Kidney glomerular epithelial cell (primary cell): ENCODE measurements at regions not wholly inside any gene's neighbourhood (a gene's known extent, or its start where the extent isn't known, plus 50 kb on each side); places are given as distances from the start of the nearest gene placed in this dataset.
"Not testable (repeated sequence)": the region's sequence is repeated elsewhere in the genome, so short reads cannot be mapped to it uniquely, and the experiment has no call there.

Experiments used
- DNase-seq: peaks from one replicate; lab custom pipeline; 2025; lab: John Stamatoyannopoulos, UW

DNA sequence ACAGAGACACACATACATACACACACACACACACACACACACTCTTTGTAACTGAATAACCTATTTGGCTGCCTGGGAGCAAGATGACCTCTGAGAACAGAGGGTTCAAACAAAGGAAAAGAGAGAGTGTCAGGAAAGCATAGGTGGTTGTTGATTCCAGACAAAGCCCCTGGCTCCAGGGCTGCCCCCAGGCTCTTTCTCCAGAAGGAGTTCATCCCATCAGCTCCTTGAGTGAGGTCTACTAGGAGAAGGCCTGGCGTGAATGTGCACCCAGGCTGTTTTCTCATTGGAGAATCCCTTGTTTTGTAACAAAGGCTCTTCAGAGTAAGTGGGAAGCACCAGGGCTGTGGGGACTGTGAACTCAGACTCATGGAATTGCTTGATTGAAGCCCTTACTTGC lies 151.9 kb downstream of the EMP1 start:
- no peak for DNase-seq

- DNase-seq: peak; percentile 93
Measured at GRCh38 chr12:13347241-13348043, 150.9 kb downstream of the EMP1 start.

DNA sequence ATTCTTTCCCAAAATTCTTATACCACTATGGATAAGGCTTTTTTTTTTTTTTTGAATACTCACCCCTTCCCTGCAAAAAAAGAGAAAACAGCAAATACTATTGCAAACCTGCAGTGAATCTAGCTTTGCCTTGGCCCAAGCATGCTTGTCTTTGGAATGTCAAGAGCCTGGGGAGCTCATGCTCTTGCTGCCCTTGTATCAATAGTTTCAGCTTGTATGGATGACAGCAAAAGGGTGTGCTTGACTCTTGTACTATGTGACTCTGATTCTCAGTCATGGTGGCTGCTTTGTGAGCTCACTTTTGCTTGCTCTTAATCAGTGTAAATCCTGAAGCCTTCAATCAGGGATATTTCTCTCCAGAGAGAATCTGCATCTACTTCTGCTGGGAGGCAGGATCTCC lies 149.2 kb downstream of the EMP1 start:
- no peak for DNase-seq

DNA sequence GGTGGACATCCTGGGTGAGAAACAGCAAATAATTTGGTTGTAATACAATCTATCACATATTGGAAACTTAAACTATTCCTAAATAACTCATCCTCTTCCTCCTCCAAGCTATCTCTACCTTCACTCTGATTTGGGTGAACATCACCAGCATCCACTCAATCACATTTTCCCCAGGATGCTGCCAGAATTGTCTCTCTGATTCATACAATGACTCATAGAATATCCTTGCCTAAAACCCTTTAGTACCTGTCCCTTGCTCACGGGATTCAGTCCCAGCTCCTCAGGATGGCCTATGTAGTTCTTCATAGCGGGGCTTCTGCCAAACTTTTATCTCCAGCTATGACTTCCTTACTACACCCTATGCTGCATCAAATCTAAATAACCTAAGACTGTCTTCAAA lies 146.8 kb downstream of the EMP1 start:
- no peak for DNase-seq

GRCh38 chr12:13342971-13343370 lies 146.4 kb downstream of the EMP1 start:
- no peak for DNase-seq

- no peak for DNase-seq
Measured at GRCh38 chr12:13340149-13340548, 143.6 kb downstream of the EMP1 start.

GRCh38 chr12:13339538-13339937 lies 143.0 kb downstream of the EMP1 start:
- peak; percentile 50 for DNase-seq

GRCh38 chr12:13339091-13339490 lies 142.6 kb downstream of the EMP1 start:
- DNase-seq: no peak

DNA sequence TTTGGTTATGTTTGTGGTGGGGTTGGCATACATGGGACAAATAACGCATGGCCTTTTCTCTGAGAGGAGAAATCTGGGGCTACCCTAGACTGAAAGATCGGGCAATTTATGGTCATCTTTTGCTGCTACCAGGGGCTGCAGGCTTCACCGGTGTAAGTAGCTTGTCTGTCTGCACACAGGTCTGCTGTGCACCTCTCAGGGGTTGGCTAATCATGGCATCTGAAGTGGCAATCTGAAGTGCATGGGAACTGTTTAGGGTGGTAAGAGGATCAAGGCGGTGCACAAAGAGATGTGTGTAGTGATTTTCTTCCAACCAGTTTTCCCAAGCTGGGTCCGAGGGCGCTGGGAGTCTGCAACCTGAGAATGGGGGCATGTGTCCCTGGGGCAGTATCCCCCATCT lies 141.3 kb downstream of the EMP1 start:
- DNase-seq: no peak

DNA sequence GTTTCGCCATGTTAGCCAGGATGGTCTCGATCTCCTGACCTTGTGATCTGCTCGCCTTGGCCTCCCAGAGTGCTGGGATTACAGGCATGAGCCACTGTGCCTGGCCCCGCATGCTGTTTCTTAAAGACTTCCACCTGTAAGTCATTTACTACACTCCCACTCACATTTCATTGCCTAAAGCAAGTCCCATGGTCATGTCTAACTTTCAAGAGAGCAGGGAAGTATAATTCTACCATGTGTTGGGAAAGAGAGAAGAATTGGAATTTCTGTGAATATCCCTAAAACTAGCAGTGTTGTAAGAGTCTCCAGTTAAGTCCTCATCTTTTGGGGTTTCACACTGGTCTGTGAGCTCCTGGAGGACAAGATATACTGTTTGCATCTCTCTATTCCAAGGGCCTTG lies 139.7 kb downstream of the EMP1 start:
- DNase-seq: no peak

DNA sequence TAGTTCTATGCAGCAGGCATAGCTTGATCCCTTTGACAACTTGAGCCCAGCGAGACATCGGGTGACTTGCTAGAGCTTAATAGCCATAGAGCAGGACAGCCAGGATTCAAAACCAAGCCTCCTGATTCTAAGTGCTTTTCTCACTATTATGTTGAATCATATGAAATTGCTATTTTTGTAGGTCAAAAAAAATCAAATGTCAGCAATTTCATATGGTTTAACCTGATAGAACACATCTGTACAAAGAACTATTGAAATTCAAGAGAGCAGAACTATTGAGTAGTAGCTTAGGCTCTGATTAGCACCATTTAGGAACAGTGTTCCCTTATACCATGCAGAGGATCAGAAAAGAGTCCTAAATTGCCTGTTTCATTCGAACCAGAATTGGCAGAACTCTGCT lies 132.0 kb downstream of the EMP1 start:
- DNase-seq: no peak

- DNase-seq: no peak
Measured at GRCh38 chr12:13326076-13326475, 129.6 kb downstream of the EMP1 start.

DNA sequence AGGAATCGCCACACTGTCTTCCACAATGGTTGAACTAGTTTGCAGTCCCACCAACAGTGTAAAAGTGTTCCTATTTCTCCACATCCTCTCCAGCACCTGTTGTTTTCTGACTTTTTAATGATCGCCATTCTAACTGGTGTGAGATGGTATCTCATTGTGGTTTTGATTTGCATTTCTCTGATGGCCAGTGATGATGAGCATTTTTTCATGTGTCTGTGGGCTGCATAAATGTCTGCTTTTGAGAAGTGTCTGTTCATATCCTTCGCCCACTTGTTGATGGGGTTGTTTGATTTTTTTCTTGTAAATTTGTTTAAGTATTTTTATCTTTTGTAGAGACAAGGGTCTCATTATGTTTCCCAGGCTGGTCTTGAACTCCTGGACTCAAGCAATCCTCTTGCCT lies 128.5 kb downstream of the EMP1 start:
- not testable (repeated sequence) for DNase-seq

DNA sequence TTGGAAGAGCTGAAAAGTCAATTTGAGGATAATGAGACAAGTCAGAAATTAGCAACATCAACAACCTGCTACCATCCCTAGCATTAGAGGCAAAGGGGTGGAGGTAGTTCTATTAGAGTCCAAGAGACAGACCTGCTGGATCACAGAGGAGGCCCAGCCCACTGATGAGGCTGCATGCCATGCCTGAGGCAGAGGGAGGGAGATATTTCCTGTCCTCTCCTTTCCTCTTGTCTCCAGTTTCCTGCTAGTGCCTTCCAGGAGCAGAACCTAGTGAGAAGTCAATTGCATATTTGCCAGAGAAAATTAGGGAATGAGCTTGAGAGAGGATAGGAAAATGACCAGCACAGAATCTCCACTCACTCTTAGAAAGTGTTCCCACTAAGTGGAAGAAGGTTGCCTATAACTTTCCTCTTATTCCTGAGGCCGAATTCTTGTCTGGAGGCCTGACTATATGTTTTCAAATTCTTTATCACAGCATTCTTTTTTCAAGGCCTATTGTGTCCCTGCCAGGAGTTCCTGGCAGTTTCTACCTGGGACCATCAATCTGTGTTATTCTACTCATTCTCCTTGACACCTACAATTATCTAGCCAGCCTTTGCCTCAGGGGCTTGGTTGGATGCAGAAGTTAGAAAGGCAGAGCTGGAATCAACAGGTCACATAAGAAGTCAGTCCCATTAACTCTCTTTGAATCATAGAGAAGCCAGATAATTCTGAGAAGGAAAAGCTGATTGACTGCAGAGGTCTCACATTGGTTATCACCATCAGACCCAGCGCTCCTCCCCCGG lies 121.9 kb downstream of the EMP1 start:
- DNase-seq: no peak

GRCh38 chr12:13316587-13317246 lies 120.2 kb downstream of the EMP1 start:
- DNase-seq: no peak

DNA sequence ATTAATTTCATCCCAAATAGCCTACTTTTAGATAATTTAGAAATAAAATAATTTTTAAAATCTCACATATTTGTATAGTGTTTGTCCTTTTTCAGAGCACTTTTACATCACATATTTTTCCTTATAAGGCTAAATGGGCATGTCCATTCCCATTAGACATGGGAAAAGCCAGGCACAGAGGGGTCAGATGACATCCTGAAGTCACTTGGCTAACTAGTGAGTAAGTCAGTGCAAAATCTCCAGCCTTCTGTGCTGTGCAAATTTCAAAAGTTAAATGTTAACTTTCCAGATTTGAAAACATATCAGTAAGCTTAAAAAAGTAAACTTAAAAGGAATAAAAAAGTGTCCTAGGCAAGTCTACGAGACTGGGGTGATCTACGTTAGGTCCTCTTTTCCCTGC lies 117.4 kb downstream of the EMP1 start:
- no peak for DNase-seq

GRCh38 chr12:13311551-13311950 lies 115.0 kb downstream of the EMP1 start:
- DNase-seq: no peak

DNA sequence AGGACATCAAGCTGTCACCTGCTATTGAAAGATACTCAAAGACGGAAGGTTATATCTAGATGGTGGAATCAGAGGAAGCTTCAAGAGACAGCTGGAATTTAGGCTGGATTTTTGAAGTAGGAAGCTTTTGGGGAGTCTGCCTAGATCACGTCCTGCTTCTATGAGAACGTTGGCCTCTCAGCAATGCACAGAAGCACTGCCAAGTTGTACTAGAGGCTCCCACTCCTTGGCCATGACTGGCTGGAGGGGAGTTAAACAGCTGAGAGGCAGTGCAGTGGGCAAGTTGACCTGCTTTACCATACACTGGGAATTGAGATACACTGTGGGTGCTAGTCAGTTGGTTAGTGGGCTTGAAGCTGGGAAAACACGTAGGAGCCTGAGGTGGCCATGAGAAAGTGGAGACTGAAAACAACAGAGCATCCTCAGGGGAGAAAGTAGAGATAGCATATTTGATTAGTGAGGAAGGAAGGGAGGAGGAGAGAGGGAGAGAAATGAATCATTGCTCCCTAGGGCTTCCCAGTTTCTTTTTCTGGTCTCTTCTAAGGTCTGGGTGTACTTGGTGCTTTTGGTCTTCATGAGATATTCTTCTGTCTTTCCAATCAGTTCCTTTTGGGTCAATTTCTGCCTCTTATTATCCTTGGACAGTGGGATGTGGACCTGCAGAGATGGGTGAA lies 110.8 kb downstream of the EMP1 start:
- DNase-seq: no peak

DNA sequence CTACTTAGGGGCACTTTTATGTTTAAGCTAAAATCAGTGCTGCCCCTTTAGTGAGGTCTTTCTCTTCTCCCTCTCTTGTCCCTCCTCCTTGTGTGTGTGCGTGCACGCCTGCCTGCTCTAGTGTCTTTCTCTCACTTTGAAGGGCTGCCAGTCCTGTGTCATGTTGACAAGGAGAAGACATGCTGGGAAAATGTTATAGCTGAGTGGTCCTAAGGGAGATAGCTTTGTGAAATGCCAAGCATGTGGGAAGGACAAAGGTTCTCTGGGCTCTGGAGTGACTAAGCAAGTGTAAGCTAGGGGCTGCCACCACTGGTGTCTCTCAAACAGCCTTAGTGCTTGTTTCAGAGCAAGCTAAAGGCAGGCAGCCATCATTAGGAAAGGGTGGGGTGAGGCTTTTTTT lies 108.4 kb downstream of the EMP1 start:
- no peak for DNase-seq

- DNase-seq: no peak
Measured at GRCh38 chr12:13299457-13299856, 102.9 kb downstream of the EMP1 start.

GRCh38 chr12:13293096-13293495 lies 96.6 kb downstream of the EMP1 start:
- DNase-seq: no peak

DNA sequence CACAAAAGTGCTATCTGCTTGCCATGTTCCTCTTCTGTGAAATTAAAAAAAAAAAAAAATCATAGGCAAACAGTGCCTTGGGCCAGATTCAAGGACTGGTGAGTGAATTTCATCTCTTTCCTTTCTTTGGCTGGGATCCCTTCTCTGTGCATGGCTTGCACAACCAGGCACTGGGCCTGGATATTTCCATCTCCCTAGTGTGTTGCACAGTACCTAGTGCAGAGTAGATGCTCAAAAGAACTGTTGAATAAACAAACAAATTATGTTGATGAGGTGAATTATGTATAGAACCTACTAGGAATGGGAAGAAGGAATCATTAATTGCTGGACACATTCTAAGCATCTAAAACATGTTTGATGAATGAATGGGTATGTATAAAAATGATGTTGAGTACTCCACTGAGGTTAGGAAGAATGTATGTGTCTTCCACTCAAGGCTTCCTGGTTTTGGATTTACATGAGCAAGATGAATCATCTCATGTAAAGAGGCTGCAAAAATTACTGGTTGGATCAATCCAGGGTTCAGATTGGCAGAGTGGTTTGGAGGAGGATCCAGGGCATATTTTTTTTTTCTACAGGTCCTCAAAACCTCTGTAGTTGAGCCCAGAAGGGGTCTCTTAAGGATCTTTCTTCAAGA lies 93.2 kb downstream of the EMP1 start:
- no peak for DNase-seq
